GM23338 (cell line): ENCODE measurements at regions not wholly inside any gene's neighbourhood (a gene's known extent, or its start where the extent isn't known, plus 50 kb on each side); places are given as distances from the start of the nearest gene placed in this dataset.

Experiments
- ATAC-seq: fragments of 200-7000 bp; cut with Tn5 transposase; 3 replicates; pipeline ENCODE4 v1.9.1; 2020
- DNase-seq: peaks from one replicate; pipeline ENCODE4 v3.0.0-alpha.2; 2015; ENCODE audit warnings: low spot score
- H2AFZ ChIP-seq: fragments of 200-600 bp; sonication (generic); 2 replicates; pipeline ENCODE4 v1.8.0; 2016; ENCODE audit warnings: antibody characterized with exemption, mild to moderate bottlenecking, moderate library complexity
- H3F3A ChIP-seq: fragments of 200-600 bp; sonication (generic); replicated peaks from 2 replicates; pipeline ENCODE4 v1.8.0; 2017; ENCODE audit warnings: antibody characterized with exemption, mixed run types, low read depth
- H3K27ac ChIP-seq: fragments of 200-600 bp; sonication (generic); 2 replicates; pipeline ENCODE4 v1.6.1; 2016; ENCODE audit warnings: low read depth
- H3K27me3 ChIP-seq: fragments of 200-600 bp; sonication (generic); 2 replicates; pipeline ENCODE4 v1.8.0; 2016; ENCODE audit warnings: mild to moderate bottlenecking, mixed run types, moderate library complexity; ENCODE audit not compliant: insufficient read depth
- H3K36me3 ChIP-seq: fragments of 200-600 bp; sonication (generic); 2 replicates; pipeline ENCODE4 v1.8.0; 2016; ENCODE audit warnings: mild to moderate bottlenecking; ENCODE audit not compliant: insufficient read depth
- H3K4me1 ChIP-seq: fragments of 200-600 bp; sonication (generic); 2 replicates; pipeline ENCODE4 v1.8.0; 2016; ENCODE audit warnings: mild to moderate bottlenecking, moderate library complexity; ENCODE audit not compliant: insufficient read depth
- H3K4me2 ChIP-seq: fragments of 200-600 bp; sonication (generic); 2 replicates; pipeline ENCODE4 v1.7.1; 2017; ENCODE audit warnings: mixed run types
- H3K4me3 ChIP-seq: fragments of 200-600 bp; sonication (generic); 2 replicates; pipeline ENCODE4 v1.6.1; 2016; ENCODE audit warnings: mixed run types
- H3K79me2 ChIP-seq: fragments of 200-600 bp; sonication (generic); replicated peaks from 2 replicates; pipeline ENCODE4 v1.8.0; 2017; ENCODE audit warnings: mild to moderate bottlenecking; ENCODE audit not compliant: insufficient read depth
- H3K9me2 ChIP-seq: fragments of 200-600 bp; sonication (generic); 2 replicates; pipeline ENCODE4 v1.8.0; 2017; ENCODE audit not compliant: insufficient read depth
- H4K20me1 ChIP-seq: fragments of 200-600 bp; sonication (generic); replicated peaks from 2 replicates; pipeline ENCODE4 v1.8.0; 2017; ENCODE audit warnings: mild to moderate bottlenecking; ENCODE audit not compliant: insufficient read depth
- H3K27ac Mint-ChIP-seq: 2 replicates; pipeline ENCODE4 v1.8.0; 2020; ENCODE audit warnings: inconsistent platforms, mild to moderate bottlenecking, moderate library complexity, mixed read lengths
- H3K27me3 Mint-ChIP-seq: 3 replicates; pipeline ENCODE4 v1.8.0; 2022; ENCODE audit warnings: low read depth, mild to moderate bottlenecking, moderate library complexity, mixed read lengths, inconsistent platforms; ENCODE audit not compliant: insufficient read depth, poor library complexity
- H3K36me3 Mint-ChIP-seq: 3 replicates; pipeline ENCODE4 v1.8.0; 2021; ENCODE audit warnings: low read depth, mild to moderate bottlenecking, inconsistent platforms, moderate library complexity, mixed read lengths
- H3K4me1 Mint-ChIP-seq: 3 replicates; pipeline ENCODE4 v1.8.0; 2020; ENCODE audit warnings: mild to moderate bottlenecking, inconsistent platforms, mixed read lengths
- H3K4me3 Mint-ChIP-seq: 3 replicates; pipeline ENCODE4 v1.8.0; 2021; ENCODE audit warnings: moderate library complexity, mild to moderate bottlenecking, inconsistent platforms, mixed read lengths
- H3K9me3 Mint-ChIP-seq: 3 replicates; pipeline ENCODE4 v1.8.0; 2020; ENCODE audit warnings: moderate library complexity, mild to moderate bottlenecking, inconsistent platforms, mixed read lengths
- CREB1 ChIP-seq: fragments of 250-450 bp; sonication (Bioruptor Pico); IDR thresholded peaks from 2 replicates; pipeline ENCODE4 v1.5.0; 2020; ENCODE audit warnings: low read depth, mild to moderate bottlenecking, moderate library complexity
- ETS1 ChIP-seq: IDR thresholded peaks from 2 replicates; pipeline ENCODE4 v1.6.1; 2016; ENCODE audit warnings: antibody characterized with exemption
- EZH2 ChIP-seq: fragments of 200-600 bp; sonication (generic); IDR thresholded peaks from one replicate; pipeline ENCODE4 v1.8.0; 2017; ENCODE audit warnings: antibody characterized with exemption, mild to moderate bottlenecking, low read depth; ENCODE audit not compliant: unreplicated experiment
- EZH2phosphoT487 ChIP-seq: fragments of 200-600 bp; sonication (generic); IDR thresholded peaks from one replicate; pipeline ENCODE4 v1.8.1; 2018; ENCODE audit warnings: antibody characterized with exemption; ENCODE audit not compliant: unreplicated experiment
- JUNB ChIP-seq: IDR thresholded peaks from one replicate; pipeline ENCODE4 v1.6.1; 2016; ENCODE audit warnings: antibody characterized with exemption; ENCODE audit not compliant: unreplicated experiment
- POLR2AphosphoS5 ChIP-seq: IDR thresholded peaks from 2 replicates; pipeline ENCODE4 v1.6.1; 2016; ENCODE audit warnings: antibody characterized with exemption, low read depth
- STAT1 ChIP-seq: IDR thresholded peaks from one replicate; pipeline ENCODE4 v1.6.1; 2016; ENCODE audit warnings: antibody characterized with exemption; ENCODE audit not compliant: unreplicated experiment
- ZNF114 ChIP-seq: fragments of 250-450 bp; sonication (Bioruptor Pico); IDR thresholded peaks from 2 replicates; pipeline ENCODE4 v1.5.0; 2020; ENCODE audit warnings: mild to moderate bottlenecking, moderate library complexity
- ZNF331 ChIP-seq: fragments of 250-450 bp; sonication (Bioruptor Pico); IDR thresholded peaks from 2 replicates; pipeline ENCODE4 v1.5.0; 2020; ENCODE audit warnings: low read depth, mild to moderate bottlenecking, moderate library complexity
- TF ChIP-seq, protein P1 (sequence below): IDR thresholded peaks from one replicate; pipeline ENCODE4 v1.6.1; 2018; ENCODE audit warnings: antibody characterized with exemption; ENCODE audit not compliant: unreplicated experiment
- TF ChIP-seq, protein P2 (sequence below), 2 experiments: fragments of 200-600 bp in 1 of 2; sonication (generic) in 1 of 2; conservative IDR thresholded peaks; 2 replicates each; pipeline versions ENCODE4 v1.5.1 to v1.6.1; 2016 to 2017; ENCODE audit warnings: antibody characterized with exemption in 2 of 2, low read depth in 2 of 2, mild to moderate bottlenecking in 2 of 2, moderate library complexity in 1 of 2

DNA sequence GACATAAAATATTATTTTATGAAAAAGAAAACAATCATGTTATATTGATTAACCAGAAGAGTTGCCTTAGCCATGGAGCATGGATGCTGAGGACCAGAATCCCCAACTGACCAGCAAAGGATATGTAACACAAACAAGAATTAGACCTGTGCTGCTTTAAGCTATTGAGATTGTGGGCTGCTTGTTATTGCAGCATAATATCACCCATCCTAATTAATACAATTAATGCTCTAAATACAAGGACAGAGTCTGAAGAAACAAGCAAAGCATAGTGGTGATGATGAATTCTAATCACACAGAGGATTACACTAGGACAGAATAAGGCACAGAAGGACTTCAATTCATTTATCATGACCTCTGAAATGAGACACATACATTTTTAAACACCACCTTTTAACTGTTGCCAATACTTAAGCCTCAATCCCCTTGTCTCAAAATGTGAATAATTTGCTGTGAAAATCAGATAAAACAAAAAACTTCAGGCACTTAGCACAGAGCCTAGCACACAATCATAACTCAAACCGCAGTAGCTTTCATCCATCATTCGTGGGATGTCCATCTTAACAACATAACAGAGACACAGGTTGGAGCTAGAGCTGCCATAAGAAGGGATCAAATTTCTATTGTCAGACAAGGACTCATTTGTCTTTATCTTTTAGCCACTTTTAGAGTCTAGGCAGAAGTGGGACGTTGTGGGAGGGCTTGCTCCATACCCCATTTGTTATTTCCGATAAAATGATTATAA is 449.6 kb upstream of the DCN start (continued):
- TF ChIP-seq, protein P1, sequence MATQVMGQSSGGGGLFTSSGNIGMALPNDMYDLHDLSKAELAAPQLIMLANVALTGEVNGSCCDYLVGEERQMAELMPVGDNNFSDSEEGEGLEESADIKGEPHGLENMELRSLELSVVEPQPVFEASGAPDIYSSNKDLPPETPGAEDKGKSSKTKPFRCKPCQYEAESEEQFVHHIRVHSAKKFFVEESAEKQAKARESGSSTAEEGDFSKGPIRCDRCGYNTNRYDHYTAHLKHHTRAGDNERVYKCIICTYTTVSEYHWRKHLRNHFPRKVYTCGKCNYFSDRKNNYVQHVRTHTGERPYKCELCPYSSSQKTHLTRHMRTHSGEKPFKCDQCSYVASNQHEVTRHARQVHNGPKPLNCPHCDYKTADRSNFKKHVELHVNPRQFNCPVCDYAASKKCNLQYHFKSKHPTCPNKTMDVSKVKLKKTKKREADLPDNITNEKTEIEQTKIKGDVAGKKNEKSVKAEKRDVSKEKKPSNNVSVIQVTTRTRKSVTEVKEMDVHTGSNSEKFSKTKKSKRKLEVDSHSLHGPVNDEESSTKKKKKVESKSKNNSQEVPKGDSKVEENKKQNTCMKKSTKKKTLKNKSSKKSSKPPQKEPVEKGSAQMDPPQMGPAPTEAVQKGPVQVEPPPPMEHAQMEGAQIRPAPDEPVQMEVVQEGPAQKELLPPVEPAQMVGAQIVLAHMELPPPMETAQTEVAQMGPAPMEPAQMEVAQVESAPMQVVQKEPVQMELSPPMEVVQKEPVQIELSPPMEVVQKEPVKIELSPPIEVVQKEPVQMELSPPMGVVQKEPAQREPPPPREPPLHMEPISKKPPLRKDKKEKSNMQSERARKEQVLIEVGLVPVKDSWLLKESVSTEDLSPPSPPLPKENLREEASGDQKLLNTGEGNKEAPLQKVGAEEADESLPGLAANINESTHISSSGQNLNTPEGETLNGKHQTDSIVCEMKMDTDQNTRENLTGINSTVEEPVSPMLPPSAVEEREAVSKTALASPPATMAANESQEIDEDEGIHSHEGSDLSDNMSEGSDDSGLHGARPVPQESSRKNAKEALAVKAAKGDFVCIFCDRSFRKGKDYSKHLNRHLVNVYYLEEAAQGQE = no peak
- TF ChIP-seq, protein P2, sequence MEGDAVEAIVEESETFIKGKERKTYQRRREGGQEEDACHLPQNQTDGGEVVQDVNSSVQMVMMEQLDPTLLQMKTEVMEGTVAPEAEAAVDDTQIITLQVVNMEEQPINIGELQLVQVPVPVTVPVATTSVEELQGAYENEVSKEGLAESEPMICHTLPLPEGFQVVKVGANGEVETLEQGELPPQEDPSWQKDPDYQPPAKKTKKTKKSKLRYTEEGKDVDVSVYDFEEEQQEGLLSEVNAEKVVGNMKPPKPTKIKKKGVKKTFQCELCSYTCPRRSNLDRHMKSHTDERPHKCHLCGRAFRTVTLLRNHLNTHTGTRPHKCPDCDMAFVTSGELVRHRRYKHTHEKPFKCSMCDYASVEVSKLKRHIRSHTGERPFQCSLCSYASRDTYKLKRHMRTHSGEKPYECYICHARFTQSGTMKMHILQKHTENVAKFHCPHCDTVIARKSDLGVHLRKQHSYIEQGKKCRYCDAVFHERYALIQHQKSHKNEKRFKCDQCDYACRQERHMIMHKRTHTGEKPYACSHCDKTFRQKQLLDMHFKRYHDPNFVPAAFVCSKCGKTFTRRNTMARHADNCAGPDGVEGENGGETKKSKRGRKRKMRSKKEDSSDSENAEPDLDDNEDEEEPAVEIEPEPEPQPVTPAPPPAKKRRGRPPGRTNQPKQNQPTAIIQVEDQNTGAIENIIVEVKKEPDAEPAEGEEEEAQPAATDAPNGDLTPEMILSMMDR (conservative IDR thresholded peaks at IDR 0.05; ENCODE audit: low read depth in 2 of 2) = no peak
- TF ChIP-seq EZH2phosphoT487 (no peak), ETS1 (no peak), EZH2 (no peak)

- H3K79me2 ChIP-seq = no peaks in the 10 kb centered on the region
- no peak overlapping the region for H3K27ac Mint-ChIP-seq
- no peaks in the 10 kb centered on the region for H4K20me1 ChIP-seq
- H3K36me3 ChIP-seq = no peaks in the 10 kb centered on the region
- H3K36me3 Mint-ChIP-seq = peaks cover 9% of the 10 kb centered on the region; the same call in 2 of the 3 replicates
- TF ChIP-seq JUNB (no peak), ZNF331 (CRISPR knock-in tag) (no peak), ETS1 (no peak), EZH2phosphoT487 (no peak), POLR2AphosphoS5 (no peak), STAT1 (no peak), ZNF114 (no peak), CREB1 (no peak)
- no peak overlapping the region for H3K4me2 ChIP-seq
- H2AFZ ChIP-seq = peak overlapping the region; percentile 54; the same call in 1 of the 2 replicates
- H3K9me2 ChIP-seq = no peaks in the 10 kb centered on the region
- no peak overlapping the region for H3K4me3 ChIP-seq
- no peaks in the 10 kb centered on the region for H3K4me1 Mint-ChIP-seq
- no peaks in the 10 kb centered on the region for H3F3A ChIP-seq
- H3K27ac ChIP-seq = no peak overlapping the region
- H3K27me3 ChIP-seq = no peaks in the 10 kb centered on the region
- H3K4me3 Mint-ChIP-seq = no peak overlapping the region
- no peaks in the 10 kb centered on the region for H3K4me1 ChIP-seq
- H3K27me3 Mint-ChIP-seq = no peaks in the 10 kb centered on the region
- DNase-seq (no peak), ATAC-seq (no peak)
- H3K9me3 Mint-ChIP-seq = peaks cover 20% of the 10 kb centered on the region
Observed at GRCh38 chr12:91630596-91631293, 448.1 kb upstream of the DCN start.
